HEK293T (cell line): ENCODE measurements at regions not wholly inside any gene's neighbourhood (a gene's known extent, or its start where the extent isn't known, plus 50 kb on each side); places are given as distances from the start of the nearest gene placed in this dataset.

Experiments
- ARNT ChIP-seq: fragments of 450-650 bp; IDR thresholded peaks from 2 replicates; pipeline ENCODE4 v1.6.1; 2017; ENCODE audit warnings: mild to moderate bottlenecking
- CTBP1 ChIP-seq: fragments of 450-650 bp; IDR thresholded peaks from 2 replicates; pipeline ENCODE4 v1.6.1; 2016; ENCODE audit warnings: borderline replicate concordance
- ELF4 ChIP-seq: fragments of 450-650 bp; IDR thresholded peaks from 2 replicates; pipeline ENCODE4 v1.6.1; 2017; ENCODE audit warnings: antibody characterized with exemption
- FOXA1 ChIP-seq: fragments of 450-650 bp; IDR thresholded peaks from 2 replicates; pipeline ENCODE4 v1.6.1; 2016; ENCODE audit warnings: mild to moderate bottlenecking
- FOXK2 ChIP-seq: fragments of 450-650 bp; IDR thresholded peaks from 2 replicates; pipeline ENCODE4 v1.6.1; 2016; ENCODE audit warnings: mild to moderate bottlenecking
- FOXM1 ChIP-seq: fragments of 450-650 bp; IDR thresholded peaks from 2 replicates; pipeline ENCODE4 v1.6.1; 2017; ENCODE audit warnings: mild to moderate bottlenecking, borderline replicate concordance
- HDGF ChIP-seq: fragments of 450-650 bp; IDR thresholded peaks from 2 replicates; pipeline ENCODE4 v1.6.1; 2017; ENCODE audit warnings: antibody characterized with exemption, borderline replicate concordance
- LEF1 ChIP-seq: fragments of 450-650 bp; IDR thresholded peaks from 2 replicates; pipeline ENCODE4 v1.6.1; 2017; ENCODE audit warnings: mild to moderate bottlenecking, borderline replicate concordance
- NFRKB ChIP-seq: fragments of 450-650 bp; IDR thresholded peaks from 2 replicates; pipeline ENCODE4 v1.6.1; 2016; ENCODE audit warnings: mild to moderate bottlenecking, moderate library complexity
- SP1 ChIP-seq: fragments of 450-650 bp; IDR thresholded peaks from 2 replicates; pipeline ENCODE4 v1.6.1; 2017
- SUZ12 ChIP-seq: fragments of 450-650 bp; IDR thresholded peaks from 2 replicates; pipeline ENCODE4 v1.6.1; 2016; ENCODE audit warnings: mild to moderate bottlenecking
- ZNF384 ChIP-seq: fragments of 450-650 bp; IDR thresholded peaks from 2 replicates; pipeline ENCODE4 v1.6.1; 2016
- TF ChIP-seq, protein P1 (sequence below): fragments of 450-650 bp; IDR thresholded peaks from 2 replicates; pipeline ENCODE4 v1.6.1; 2016

DNA sequence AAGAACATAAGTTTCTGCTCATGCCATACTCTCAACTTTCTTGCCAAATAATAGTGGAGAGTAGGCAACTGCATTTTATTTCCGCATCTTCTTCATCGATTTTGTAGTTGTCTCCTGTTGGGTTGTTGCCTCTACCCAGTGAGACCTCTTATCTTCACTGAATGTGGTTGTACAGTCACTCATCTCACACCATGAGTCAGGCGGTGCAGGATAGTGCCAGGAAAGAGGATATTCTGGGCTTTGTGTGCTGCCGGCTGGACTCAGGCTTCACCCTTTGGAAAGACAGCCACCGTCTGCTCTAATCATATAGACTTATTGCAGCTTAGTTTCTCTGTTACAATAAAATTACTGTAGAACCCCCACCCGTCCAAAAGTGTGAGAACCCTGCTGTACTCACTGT lies 154.3 kb upstream of the USP24 start:
- no peak for TF ChIP-seq SP1
- TF ChIP-seq ARNT = no peak
- TF ChIP-seq FOXK2 = no peak
- no peak for TF ChIP-seq ZNF384
- TF ChIP-seq ELF4 = no peak
- TF ChIP-seq FOXM1 = no peak
- TF ChIP-seq SUZ12 = no peak
- no peak for TF ChIP-seq FOXA1
- no peak for TF ChIP-seq NFRKB
- TF ChIP-seq, protein P1, sequence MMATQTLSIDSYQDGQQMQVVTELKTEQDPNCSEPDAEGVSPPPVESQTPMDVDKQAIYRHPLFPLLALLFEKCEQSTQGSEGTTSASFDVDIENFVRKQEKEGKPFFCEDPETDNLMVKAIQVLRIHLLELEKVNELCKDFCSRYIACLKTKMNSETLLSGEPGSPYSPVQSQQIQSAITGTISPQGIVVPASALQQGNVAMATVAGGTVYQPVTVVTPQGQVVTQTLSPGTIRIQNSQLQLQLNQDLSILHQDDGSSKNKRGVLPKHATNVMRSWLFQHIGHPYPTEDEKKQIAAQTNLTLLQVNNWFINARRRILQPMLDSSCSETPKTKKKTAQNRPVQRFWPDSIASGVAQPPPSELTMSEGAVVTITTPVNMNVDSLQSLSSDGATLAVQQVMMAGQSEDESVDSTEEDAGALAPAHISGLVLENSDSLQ = no peak
- no peak for TF ChIP-seq CTBP1
- no peak for TF ChIP-seq LEF1
- no peak for TF ChIP-seq HDGF
